Activated T-cell treated with anti-CD3 and anti-CD28 coated beads, Interleukin-2, amount 50 U/mL, for 24 hours (primary cell): ENCODE measurements at regions not wholly inside any gene's neighbourhood (a gene's known extent, or its start where the extent isn't known, plus 50 kb on each side); places are given as distances from the start of the nearest gene placed in this dataset.

ENCODE experiments used
- DNase-seq: peaks from one replicate; pipeline ENCODE4 v3.0.0-alpha.2; 2020
- H3K27ac Mint-ChIP-seq: 2 replicates; pipeline ENCODE4 v1.8.0; 2020; ENCODE audit warnings: mild to moderate bottlenecking, mixed read lengths
- H3K27me3 Mint-ChIP-seq: 2 replicates; pipeline ENCODE4 v1.8.0; 2020; ENCODE audit warnings: mixed read lengths
- H3K36me3 Mint-ChIP-seq: 2 replicates; pipeline ENCODE4 v1.8.0; 2020; ENCODE audit warnings: low read depth, mixed read lengths
- H3K4me1 Mint-ChIP-seq: 2 replicates; pipeline ENCODE4 v1.8.0; 2020; ENCODE audit warnings: low read depth, mixed read lengths
- H3K4me3 Mint-ChIP-seq: 2 replicates; pipeline ENCODE4 v1.8.0; 2020; ENCODE audit warnings: mild to moderate bottlenecking, moderate library complexity, mixed read lengths
- H3K9me3 Mint-ChIP-seq: 2 replicates; pipeline ENCODE4 v1.8.0; 2020; ENCODE audit warnings: mixed read lengths

GRCh38 chr1:90155721-90156487, 161.0 kb downstream of the ZNF326 start:
- H3K9me3 Mint-ChIP-seq, result no peaks in the 10 kb centered on the region
- DNase-seq, result no peak
- H3K27ac Mint-ChIP-seq, result no peak overlapping the region
- no peaks in the 10 kb centered on the region for H3K4me1 Mint-ChIP-seq
- no peaks in the 10 kb centered on the region for H3K36me3 Mint-ChIP-seq
- no peak overlapping the region for H3K4me3 Mint-ChIP-seq
- peaks cover 16% of the 10 kb centered on the region for H3K27me3 Mint-ChIP-seq

- Mint-ChIP-seq H3K9me3 (no peaks in the 10 kb centered on the region), H3K27me3 (peaks cover 13% of the 10 kb centered on the region), H3K4me3 (no peak overlapping the region), H3K4me1 (no peaks in the 10 kb centered on the region), H3K36me3 (no peaks in the 10 kb centered on the region), H3K27ac (no peak overlapping the region)
- DNase-seq, result no peak
These were observed 159.8 kb downstream of the ZNF326 start for GRCh38 chr1:90154711-90155110.

GRCh38 chr1:90149101-90149500, 154.2 kb downstream of the ZNF326 start:
- Mint-ChIP-seq H3K27ac (no peak overlapping the region), H3K4me3 (no peak overlapping the region), H3K9me3 (no peaks in the 10 kb centered on the region), H3K27me3 (no peaks in the 10 kb centered on the region), H3K4me1 (no peaks in the 10 kb centered on the region), H3K36me3 (no peaks in the 10 kb centered on the region)
- DNase-seq, result no peak

DNA sequence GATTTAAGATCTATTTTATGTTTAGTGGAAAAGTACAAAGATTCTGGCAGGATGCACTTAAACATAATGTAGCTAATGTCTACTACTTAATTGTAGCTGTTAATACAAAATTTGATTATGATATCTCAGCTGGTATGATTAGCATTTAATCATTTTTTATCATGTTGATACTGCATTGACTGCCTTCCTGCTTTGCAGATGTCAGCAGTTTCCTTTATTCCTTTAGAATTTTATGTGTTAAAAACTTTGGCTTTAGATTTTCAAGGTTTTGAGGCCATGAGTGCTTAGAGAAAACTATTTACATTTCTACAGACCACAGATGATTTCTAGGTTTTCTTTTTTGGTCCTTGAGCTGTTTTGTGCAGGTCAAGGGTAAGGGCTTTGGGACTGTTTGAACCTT, 152.2 kb downstream of the ZNF326 start:
- H3K4me1 Mint-ChIP-seq, result no peaks in the 10 kb centered on the region
- H3K9me3 Mint-ChIP-seq, result no peaks in the 10 kb centered on the region
- no peaks in the 10 kb centered on the region for H3K27me3 Mint-ChIP-seq
- no peak overlapping the region for H3K27ac Mint-ChIP-seq
- no peak overlapping the region for H3K4me3 Mint-ChIP-seq
- DNase-seq, result no peak
- no peaks in the 10 kb centered on the region for H3K36me3 Mint-ChIP-seq

DNA sequence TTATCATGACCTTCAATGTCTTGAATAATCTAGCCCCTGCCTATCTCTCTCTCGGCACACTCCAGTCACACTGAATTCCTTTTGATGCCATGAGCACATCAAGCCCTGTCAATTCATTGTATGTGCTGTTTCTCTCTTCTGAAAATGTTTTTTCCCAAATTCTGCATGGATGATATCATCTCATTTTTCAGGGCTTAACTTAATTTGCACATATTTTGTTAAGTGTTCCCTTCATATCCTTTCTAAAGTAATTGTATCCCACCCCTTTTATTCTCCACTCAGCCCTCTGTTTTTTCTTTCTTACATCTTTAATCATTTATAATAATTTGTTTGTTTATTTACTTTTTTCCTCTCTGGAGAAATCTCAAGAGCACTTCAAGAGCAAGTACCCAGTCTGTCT, 149.9 kb downstream of the ZNF326 start:
- DNase-seq, result no peak
- H3K36me3 Mint-ChIP-seq, result no peaks in the 10 kb centered on the region
- H3K9me3 Mint-ChIP-seq, result peaks cover 7% of the 10 kb centered on the region

GRCh38 chr1:90143591-90143990, 148.7 kb downstream of the ZNF326 start:
- Mint-ChIP-seq H3K9me3 (peaks cover 14% of the 10 kb centered on the region), H3K27ac (no peak overlapping the region), H3K4me1 (no peaks in the 10 kb centered on the region), H3K4me3 (no peak overlapping the region), H3K36me3 (no peaks in the 10 kb centered on the region), H3K27me3 (no peaks in the 10 kb centered on the region)
- DNase-seq, result no peak

More for the DNA sequence above, 149.9 kb downstream of the ZNF326 start:
- Mint-ChIP-seq H3K4me1 (no peaks in the 10 kb centered on the region), H3K27ac (no peak overlapping the region), H3K27me3 (no peaks in the 10 kb centered on the region), H3K4me3 (no peak overlapping the region)

- Mint-ChIP-seq H3K4me3 (no peak overlapping the region), H3K27me3 (no peaks in the 10 kb centered on the region), H3K36me3 (no peaks in the 10 kb centered on the region), H3K4me1 (no peaks in the 10 kb centered on the region), H3K9me3 (peaks cover 14% of the 10 kb centered on the region), H3K27ac (no peak overlapping the region)
- DNase-seq, result no peak
These were observed 147.8 kb downstream of the ZNF326 start for GRCh38 chr1:90142697-90143096.

GRCh38 chr1:90139837-90140236, 144.9 kb downstream of the ZNF326 start:
- no peaks in the 10 kb centered on the region for H3K27me3 Mint-ChIP-seq
- no peak for DNase-seq
- peaks cover 14% of the 10 kb centered on the region for H3K9me3 Mint-ChIP-seq
- no peak overlapping the region for H3K4me3 Mint-ChIP-seq
- H3K4me1 Mint-ChIP-seq, result no peaks in the 10 kb centered on the region
- H3K27ac Mint-ChIP-seq, result no peak overlapping the region
- no peaks in the 10 kb centered on the region for H3K36me3 Mint-ChIP-seq

DNA sequence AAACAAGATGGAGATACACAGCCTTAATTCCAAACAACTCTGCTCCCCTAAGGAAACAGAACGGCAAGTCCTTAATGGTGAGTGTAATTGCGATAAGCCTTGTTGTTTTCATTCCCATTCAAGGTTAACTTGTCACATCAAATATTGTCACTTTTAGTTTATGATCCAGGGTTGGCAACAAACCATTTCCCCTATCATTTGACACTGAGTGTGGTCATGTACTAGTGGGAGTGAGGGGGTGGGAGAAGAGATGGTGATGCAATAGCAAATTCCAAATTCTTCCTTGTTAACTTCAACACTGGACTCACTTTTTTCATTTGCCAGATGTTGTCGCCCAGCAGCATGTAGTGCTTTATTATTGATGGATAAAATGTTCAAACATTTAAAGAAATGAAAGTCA, 140.4 kb downstream of the ZNF326 start:
- Mint-ChIP-seq H3K27ac (no peak overlapping the region), H3K36me3 (no peaks in the 10 kb centered on the region), H3K27me3 (peaks cover 18% of the 10 kb centered on the region), H3K4me1 (no peaks in the 10 kb centered on the region), H3K4me3 (no peak overlapping the region), H3K9me3 (peaks cover 10% of the 10 kb centered on the region)
- DNase-seq, result no peak

- Mint-ChIP-seq H3K36me3 (no peaks in the 10 kb centered on the region), H3K27me3 (peaks cover 18% of the 10 kb centered on the region), H3K4me1 (no peaks in the 10 kb centered on the region), H3K27ac (no peak overlapping the region), H3K9me3 (peaks cover 7% of the 10 kb centered on the region), H3K4me3 (no peak overlapping the region)
- no peak for DNase-seq
These were observed 139.5 kb downstream of the ZNF326 start for GRCh38 chr1:90134175-90134955.

- DNase-seq, result no peak
- H3K4me3 Mint-ChIP-seq, result no peak overlapping the region
- H3K36me3 Mint-ChIP-seq, result no peaks in the 10 kb centered on the region
- no peaks in the 10 kb centered on the region for H3K9me3 Mint-ChIP-seq
- peaks cover 21% of the 10 kb centered on the region for H3K27me3 Mint-ChIP-seq
- H3K4me1 Mint-ChIP-seq, result no peaks in the 10 kb centered on the region
- H3K27ac Mint-ChIP-seq, result no peak overlapping the region
These were observed 138.2 kb downstream of the ZNF326 start for GRCh38 chr1:90133133-90133532.

DNA sequence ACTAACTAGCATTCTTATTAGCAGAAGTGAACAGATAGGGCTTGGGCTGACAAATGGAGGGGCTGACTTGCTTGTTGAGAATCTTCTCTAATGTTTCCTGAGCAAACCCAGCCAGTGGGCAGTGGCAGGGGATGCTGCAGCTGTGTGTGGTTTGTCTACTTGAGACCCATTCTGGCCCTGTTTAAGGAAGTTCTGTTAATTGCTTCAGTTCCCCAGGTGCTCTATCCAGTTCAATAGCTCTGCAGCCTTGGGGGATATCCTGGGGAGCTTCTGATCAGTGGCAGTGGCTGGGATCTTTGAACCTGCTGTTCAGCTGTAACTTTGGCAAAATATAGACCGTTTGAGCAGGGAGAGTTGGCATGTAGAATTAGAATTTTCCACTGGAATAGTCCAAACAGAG, 137.4 kb downstream of the ZNF326 start:
- no peak for DNase-seq
- H3K27me3 Mint-ChIP-seq, result peaks cover 21% of the 10 kb centered on the region
- no peaks in the 10 kb centered on the region for H3K9me3 Mint-ChIP-seq
- H3K36me3 Mint-ChIP-seq, result no peaks in the 10 kb centered on the region
- H3K4me3 Mint-ChIP-seq, result no peak overlapping the region
- no peak overlapping the region for H3K27ac Mint-ChIP-seq
- H3K4me1 Mint-ChIP-seq, result no peaks in the 10 kb centered on the region

DNA sequence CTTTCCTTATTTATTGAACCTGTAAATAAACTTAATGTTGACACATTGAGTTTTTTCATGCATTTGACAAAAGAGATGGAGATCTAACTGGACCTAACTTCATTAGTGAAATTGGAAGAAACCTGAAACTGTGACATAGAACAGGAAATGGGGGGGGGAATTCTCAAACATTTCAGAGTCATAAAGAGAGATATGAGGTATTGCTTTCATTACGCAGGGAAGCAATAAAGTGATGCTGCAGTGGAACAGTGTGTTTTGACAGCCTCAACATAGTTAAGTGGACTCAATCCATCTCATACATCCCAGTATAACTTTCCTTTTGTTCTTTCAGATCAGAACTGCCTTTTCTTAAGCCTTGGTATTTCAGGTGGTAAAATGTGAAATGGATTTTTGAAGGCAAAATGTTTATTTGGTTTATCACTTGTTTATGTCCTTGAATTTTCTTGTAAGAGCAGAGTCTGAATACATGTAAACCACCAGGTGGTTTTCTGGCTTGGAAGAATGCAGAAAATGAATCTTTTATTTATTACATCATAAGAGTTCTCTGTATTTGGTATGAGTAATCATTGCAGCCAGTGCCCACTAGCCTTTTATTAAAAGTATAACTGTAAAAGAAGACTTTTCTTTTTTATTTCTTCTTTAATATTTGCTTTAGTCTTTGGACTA, 132.5 kb downstream of the ZNF326 start:
- H3K9me3 Mint-ChIP-seq, result no peaks in the 10 kb centered on the region
- no peak for DNase-seq
- H3K4me3 Mint-ChIP-seq, result no peak overlapping the region
- peaks cover 2% of the 10 kb centered on the region for H3K4me1 Mint-ChIP-seq
- H3K27me3 Mint-ChIP-seq, result peaks cover 31% of the 10 kb centered on the region
- no peaks in the 10 kb centered on the region for H3K36me3 Mint-ChIP-seq
- H3K27ac Mint-ChIP-seq, result no peak overlapping the region

DNA sequence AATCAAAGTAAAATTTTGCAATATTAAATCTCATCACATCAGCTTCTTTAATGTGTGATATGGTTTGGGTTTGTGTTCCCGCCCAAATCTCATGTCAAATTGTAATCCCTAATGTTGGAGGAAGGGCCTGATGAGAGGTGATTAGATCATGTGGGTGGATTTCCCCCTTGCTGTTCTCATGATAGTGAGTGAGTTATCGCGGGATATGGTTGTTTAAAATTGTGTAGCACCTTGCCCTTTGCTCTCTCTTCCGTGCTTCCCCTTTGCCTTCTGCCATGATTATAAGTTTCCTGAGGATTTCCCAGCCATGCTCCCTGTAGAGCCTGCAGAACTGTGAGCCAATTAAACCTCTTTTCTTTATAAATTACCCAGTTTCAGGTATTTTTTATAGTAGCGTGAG, 131.9 kb downstream of the ZNF326 start:
- no peak overlapping the region for H3K27ac Mint-ChIP-seq

More for the DNA sequence above, 131.9 kb downstream of the ZNF326 start:
- DNase-seq, result no peak
- Mint-ChIP-seq H3K4me1 (peaks cover 2% of the 10 kb centered on the region), H3K36me3 (no peaks in the 10 kb centered on the region), H3K9me3 (no peaks in the 10 kb centered on the region), H3K4me3 (no peak overlapping the region), H3K27me3 (peaks cover 33% of the 10 kb centered on the region)
